ENCODE measurements at regions not wholly inside any gene's neighbourhood (a gene's known extent, or its start where the extent isn't known, plus 50 kb on each side); places are given as distances from the start of the nearest gene placed in this dataset.

DNA sequence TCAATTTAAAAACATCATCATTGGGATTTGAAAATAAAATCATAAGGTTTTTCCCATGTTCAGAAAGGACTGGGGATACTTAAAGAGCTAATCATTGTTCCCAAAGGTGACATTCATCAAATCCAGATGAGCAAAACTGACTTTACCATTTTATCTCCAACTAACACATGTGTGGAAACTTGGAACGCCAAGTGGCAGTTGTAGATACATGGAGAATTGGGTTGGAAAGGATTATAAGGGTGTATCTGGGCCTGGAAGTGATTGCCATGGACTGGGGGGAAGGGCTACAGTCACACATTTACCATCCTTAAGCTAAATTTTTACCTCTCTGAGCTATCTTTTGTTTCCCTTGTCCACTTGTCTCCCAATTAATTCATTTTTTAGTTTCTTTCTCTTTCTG, 203.4 kb downstream of the SLC39A8 start:
- TF ChIP-seq, protein P1, sequence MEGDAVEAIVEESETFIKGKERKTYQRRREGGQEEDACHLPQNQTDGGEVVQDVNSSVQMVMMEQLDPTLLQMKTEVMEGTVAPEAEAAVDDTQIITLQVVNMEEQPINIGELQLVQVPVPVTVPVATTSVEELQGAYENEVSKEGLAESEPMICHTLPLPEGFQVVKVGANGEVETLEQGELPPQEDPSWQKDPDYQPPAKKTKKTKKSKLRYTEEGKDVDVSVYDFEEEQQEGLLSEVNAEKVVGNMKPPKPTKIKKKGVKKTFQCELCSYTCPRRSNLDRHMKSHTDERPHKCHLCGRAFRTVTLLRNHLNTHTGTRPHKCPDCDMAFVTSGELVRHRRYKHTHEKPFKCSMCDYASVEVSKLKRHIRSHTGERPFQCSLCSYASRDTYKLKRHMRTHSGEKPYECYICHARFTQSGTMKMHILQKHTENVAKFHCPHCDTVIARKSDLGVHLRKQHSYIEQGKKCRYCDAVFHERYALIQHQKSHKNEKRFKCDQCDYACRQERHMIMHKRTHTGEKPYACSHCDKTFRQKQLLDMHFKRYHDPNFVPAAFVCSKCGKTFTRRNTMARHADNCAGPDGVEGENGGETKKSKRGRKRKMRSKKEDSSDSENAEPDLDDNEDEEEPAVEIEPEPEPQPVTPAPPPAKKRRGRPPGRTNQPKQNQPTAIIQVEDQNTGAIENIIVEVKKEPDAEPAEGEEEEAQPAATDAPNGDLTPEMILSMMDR (IDR thresholded peaks at IDR 0.05 in 4 of 5, conservative IDR thresholded peaks at IDR 0.05 in 1 of 5), result no peak
- TF ChIP-seq POLR2A (IDR thresholded peaks at IDR 0.05), result no peak
